Neural cell (in vitro differentiated cells): ENCODE measurements at regions not wholly inside any gene's neighbourhood (a gene's known extent, or its start where the extent isn't known, plus 50 kb on each side); places are given as distances from the start of the nearest gene placed in this dataset.

ENCODE experiments used
- H2AFZ ChIP-seq: fragments of 200-600, 300-800 bp; sonication (generic), shearing (Covaris generic); 2 replicates; pipeline ENCODE4 v1.6.0; 2014; ENCODE audit warnings: low read depth, mild to moderate bottlenecking, antibody characterized with exemption, low read length, moderate library complexity
- H3F3A ChIP-seq: fragments of 200-600 bp; shearing (Covaris generic); 2 replicates; pipeline ENCODE4 v1.6.1; 2016; ENCODE audit warnings: mild to moderate bottlenecking, moderate library complexity, mixed read lengths, antibody characterized with exemption, low read length; ENCODE audit not compliant: insufficient read depth, poor library complexity, severe bottlenecking
- H3K27ac ChIP-seq: fragments of 200-600, 300-800 bp; sonication (generic), shearing (Covaris generic); 2 replicates; pipeline ENCODE4 v1.5.1; 2014; ENCODE audit warnings: mild to moderate bottlenecking, low read length, moderate library complexity
- H3K27me3 ChIP-seq: fragments of 300-800, 200-600 bp; sonication (generic), shearing (Covaris generic); 2 replicates; pipeline ENCODE4 v1.6.0; 2014; ENCODE audit warnings: mild to moderate bottlenecking, low read depth, low read length, moderate library complexity; ENCODE audit not compliant: insufficient read depth
- H3K36me3 ChIP-seq: fragments of 300-800, 200-600 bp; sonication (generic), shearing (Covaris generic); 2 replicates; pipeline ENCODE4 v1.5.1; 2014; ENCODE audit warnings: mild to moderate bottlenecking, antibody characterized with exemption, low read length, moderate library complexity; ENCODE audit not compliant: insufficient read depth
- H3K4me2 ChIP-seq: fragments of 300-800, 200-600 bp; sonication (generic), shearing (Covaris generic); 2 replicates; pipeline ENCODE4 v1.6.0; 2014; ENCODE audit warnings: mild to moderate bottlenecking, low read length
- H3K4me3 ChIP-seq: fragments of 300-800, 200-600 bp; sonication (generic), shearing (Covaris generic); 2 replicates; pipeline ENCODE4 v1.5.1; 2014; ENCODE audit warnings: mild to moderate bottlenecking, low read length, moderate library complexity
- H3K79me2 ChIP-seq: fragments of 200-600 bp; shearing (Covaris generic); replicated peaks from 2 replicates; pipeline ENCODE4 v1.6.0; 2014; ENCODE audit warnings: mild to moderate bottlenecking, low read length, moderate library complexity; ENCODE audit not compliant: insufficient read depth
- H3K9ac ChIP-seq: fragments of 300-800, 200-600 bp; sonication (generic), shearing (Covaris generic); 2 replicates; pipeline ENCODE4 v1.6.1; 2016; ENCODE audit warnings: mild to moderate bottlenecking, low read length, mixed read lengths
- H3K9me2 ChIP-seq: fragments of 200-600 bp; shearing (Covaris generic); 2 replicates; pipeline ENCODE4 v1.6.1; 2016; ENCODE audit warnings: mild to moderate bottlenecking, low read length, mixed read lengths; ENCODE audit not compliant: insufficient read depth
- H3K9me3 ChIP-seq: fragments of 200-600, 300-800 bp; sonication (generic), shearing (Covaris generic); 2 replicates; pipeline ENCODE4 v1.6.1; 2016; ENCODE audit warnings: mild to moderate bottlenecking, mixed run types, low read length, moderate library complexity, mixed read lengths
- H4K20me1 ChIP-seq: fragments of 200-600 bp; shearing (Covaris generic); 2 replicates; pipeline ENCODE4 v1.6.1; 2016; ENCODE audit warnings: mild to moderate bottlenecking, mixed run types; ENCODE audit not compliant: insufficient read depth
- CTCF ChIP-seq: fragments of 450-650 bp; IDR thresholded peaks from 2 replicates; pipeline ENCODE4 v1.5.1; 2014; ENCODE audit warnings: antibody characterized with exemption, mild to moderate bottlenecking, moderate library complexity; ENCODE audit not compliant: poor library complexity, severe bottlenecking
- EP300 ChIP-seq: fragments of 450-650 bp; conservative IDR thresholded peaks from 2 replicates; pipeline ENCODE4 v1.6.1; 2014; ENCODE audit warnings: antibody characterized with exemption, mild to moderate bottlenecking, moderate library complexity; ENCODE audit not compliant: poor library complexity, severe bottlenecking
- EZH2 ChIP-seq: fragments of 200-600, 300-800 bp; shearing (Covaris generic), sonication (generic); IDR thresholded peaks from 2 replicates; pipeline ENCODE4 v1.6.1; 2014; ENCODE audit warnings: antibody characterized with exemption, low read length, borderline replicate concordance, mild to moderate bottlenecking; ENCODE audit not compliant: insufficient read depth, poor library complexity, severe bottlenecking
- MXI1 ChIP-seq: fragments of 450-650 bp; conservative IDR thresholded peaks from 2 replicates; pipeline ENCODE4 v1.6.1; 2014; ENCODE audit warnings: antibody characterized with exemption, mild to moderate bottlenecking; ENCODE audit not compliant: poor library complexity, severe bottlenecking
- POLR2AphosphoS5 ChIP-seq: IDR thresholded peaks from 2 replicates; pipeline ENCODE4 v1.6.1; 2012
- RAD21 ChIP-seq: fragments of 450-650 bp; conservative IDR thresholded peaks from 2 replicates; pipeline ENCODE4 v1.6.1; 2014; ENCODE audit warnings: antibody characterized with exemption, mild to moderate bottlenecking, moderate library complexity
- REST ChIP-seq: IDR thresholded peaks from 2 replicates; pipeline ENCODE4 v1.6.1; 2012; ENCODE audit warnings: borderline replicate concordance
- SMC3 ChIP-seq: fragments of 450-650 bp; conservative IDR thresholded peaks from 2 replicates; pipeline ENCODE4 v1.6.1; 2014; ENCODE audit warnings: antibody characterized with exemption, mild to moderate bottlenecking, moderate library complexity; ENCODE audit not compliant: poor library complexity
- TAF1 ChIP-seq: IDR thresholded peaks from 2 replicates; pipeline ENCODE4 v1.6.1; 2012; ENCODE audit warnings: low read depth

- TF ChIP-seq EZH2 (no peak), SMC3 (no peak), TAF1 (no peak), RAD21 (no peak), CTCF (no peak), REST (no peak), MXI1 (no peak), EP300 (no peak), POLR2AphosphoS5 (no peak)
- H3K27me3 ChIP-seq: no peaks in the 10 kb centered on the region
- no peaks in the 10 kb centered on the region for H3F3A ChIP-seq
- H3K9me2 ChIP-seq: no peaks in the 10 kb centered on the region
- H3K36me3 ChIP-seq: no peaks in the 10 kb centered on the region
- no peak overlapping the region for H3K27ac ChIP-seq
- H4K20me1 ChIP-seq: no peaks in the 10 kb centered on the region
- no peak overlapping the region for H3K9ac ChIP-seq
- H3K79me2 ChIP-seq: no peaks in the 10 kb centered on the region
- H3K4me2 ChIP-seq: no peak overlapping the region
- no peaks in the 10 kb centered on the region for H3K9me3 ChIP-seq
- H3K4me3 ChIP-seq: no peak overlapping the region
- no peak overlapping the region for H2AFZ ChIP-seq
Measured at GRCh38 chr11:29802522-29802921, 214.3 kb downstream of the KCNA4 start.

GRCh38 chr11:29801561-29801960 is 215.3 kb downstream of the KCNA4 start:
- Histone ChIP-seq H3F3A (no peaks in the 10 kb centered on the region), H3K4me2 (no peak overlapping the region), H3K36me3 (no peaks in the 10 kb centered on the region), H3K79me2 (no peaks in the 10 kb centered on the region), H3K4me3 (no peak overlapping the region), H3K27ac (no peak overlapping the region), H3K27me3 (no peaks in the 10 kb centered on the region), H3K9me3 (no peaks in the 10 kb centered on the region), H2AFZ (no peak overlapping the region), H3K9ac (no peak overlapping the region), H3K9me2 (no peaks in the 10 kb centered on the region), H4K20me1 (no peaks in the 10 kb centered on the region)
- TF ChIP-seq MXI1: no peak
- TF ChIP-seq EP300: no peak
- TF ChIP-seq EZH2: no peak
- no peak for TF ChIP-seq CTCF
- no peak for TF ChIP-seq TAF1
- no peak for TF ChIP-seq REST
- TF ChIP-seq SMC3: no peak
- no peak for TF ChIP-seq POLR2AphosphoS5
- TF ChIP-seq RAD21: no peak
